HG03066 (cell line): ENCODE measurements at regions not wholly inside any gene's neighbourhood (a gene's known extent, or its start where the extent isn't known, plus 50 kb on each side); places are given as distances from the start of the nearest gene placed in this dataset.
"Not testable (repeated sequence)": the region's sequence is repeated elsewhere in the genome, so short reads cannot be mapped to it uniquely, and the experiment has no call there.

Experiments
- ATAC-seq: cut with Tn5 transposase; IDR thresholded peaks from one replicate; pipeline ENCODE4 v1.9.1; 2021; ENCODE audit warnings: low read depth; ENCODE audit not compliant: unreplicated experiment

GRCh38 chr2:184272056-184272455 is 326.3 kb upstream of the ZNF804A start:
- ATAC-seq, result no peak

GRCh38 chr2:184294831-184295230 is 303.5 kb upstream of the ZNF804A start:
- no peak for ATAC-seq

GRCh38 chr2:184297085-184297484 is 301.2 kb upstream of the ZNF804A start:
- no peak for ATAC-seq

DNA sequence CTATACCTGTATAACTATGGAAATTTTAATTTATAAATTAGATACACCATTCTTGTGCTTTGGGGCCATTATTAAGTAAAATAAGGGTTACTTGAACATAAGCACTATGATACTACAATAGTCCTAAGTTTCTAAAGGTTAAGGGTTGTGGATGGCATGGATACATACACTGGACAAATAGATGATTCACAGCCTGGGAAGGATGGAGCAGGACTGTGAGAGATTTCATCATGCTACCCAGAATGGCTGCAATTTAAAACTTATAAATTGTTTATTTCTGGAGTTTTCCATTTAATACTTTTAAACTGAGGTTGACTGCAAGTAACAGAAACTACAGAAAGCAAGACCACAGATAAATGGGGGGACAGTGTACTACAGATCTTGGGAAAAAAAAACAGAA is 295.8 kb upstream of the ZNF804A start:
- no peak for ATAC-seq

- ATAC-seq, result no peak
Observed at GRCh38 chr2:184304006-184304405, 294.3 kb upstream of the ZNF804A start.

DNA sequence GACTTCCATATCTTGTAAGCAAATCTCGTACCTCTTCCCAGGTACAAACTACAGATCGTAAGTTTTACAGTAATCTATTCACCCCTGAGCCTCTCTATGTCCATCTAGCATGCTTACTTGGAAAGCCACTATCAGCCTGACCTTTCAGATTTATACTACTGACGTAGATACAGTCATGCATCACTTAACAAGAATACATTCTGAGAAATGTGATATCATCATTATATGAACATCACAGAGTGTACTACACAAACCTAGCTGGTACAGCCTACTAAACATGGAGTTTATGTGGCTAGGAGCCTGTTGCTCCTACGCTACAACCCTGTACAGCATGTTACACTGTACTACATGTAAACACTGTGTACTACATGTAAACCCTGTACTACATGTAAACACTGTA is 293.2 kb upstream of the ZNF804A start:
- ATAC-seq, result no peak

DNA sequence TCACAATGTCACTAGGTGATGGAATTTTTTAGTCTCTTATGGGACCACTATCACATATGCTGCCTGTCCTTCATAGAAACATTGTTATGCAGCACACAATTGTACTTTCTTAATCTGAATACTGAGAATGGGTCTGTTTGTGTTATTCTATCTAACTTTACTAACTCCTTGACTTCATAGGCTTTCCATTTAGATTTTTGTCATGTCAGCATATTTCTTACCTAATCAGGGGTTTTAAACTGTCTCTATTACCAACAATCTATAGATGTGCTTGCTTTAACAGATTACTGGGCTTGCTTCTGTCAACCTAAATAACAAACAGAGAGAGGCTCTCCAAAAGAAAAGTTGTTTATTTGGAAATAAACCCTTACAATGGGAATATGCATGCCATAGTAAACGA is 289.6 kb upstream of the ZNF804A start:
- ATAC-seq, result no peak

DNA sequence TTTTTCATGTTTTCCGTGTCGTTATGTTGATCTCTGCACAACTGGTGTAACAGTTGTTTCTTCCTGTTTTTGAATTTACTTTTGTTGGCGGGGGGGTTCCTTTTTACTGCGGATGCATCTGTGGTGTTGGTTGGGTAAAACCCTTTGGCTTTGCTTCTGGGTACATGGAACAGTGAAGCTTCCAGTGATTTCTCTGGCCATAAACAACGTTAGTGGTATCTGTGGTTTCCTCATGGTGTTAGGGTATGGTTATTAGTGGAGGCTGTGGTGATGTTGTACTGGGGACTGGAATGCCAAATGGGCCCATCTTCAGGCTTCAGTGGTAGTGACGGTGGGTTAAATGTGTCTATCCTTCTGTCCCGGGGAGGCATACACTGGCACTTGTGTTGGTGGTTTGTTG is 285.4 kb upstream of the ZNF804A start:
- ATAC-seq, result no peak

DNA sequence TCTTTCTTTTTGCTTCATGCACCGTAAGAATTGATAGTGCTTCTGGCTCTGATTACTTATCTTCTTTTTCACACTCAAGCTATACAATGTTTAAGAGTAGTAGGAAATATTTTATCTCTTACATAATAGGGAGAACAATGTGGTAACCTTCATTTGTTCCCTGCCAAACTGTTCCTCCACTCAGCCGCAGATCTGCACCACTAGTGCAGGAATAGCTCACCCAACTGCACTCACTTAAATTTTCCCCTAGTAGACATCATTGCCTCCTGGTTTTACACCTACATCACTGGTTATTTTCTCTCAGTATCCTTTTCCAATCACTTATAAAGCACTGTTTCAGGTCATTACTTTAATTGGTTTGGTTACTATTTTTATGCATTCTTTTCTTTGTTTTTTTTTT is 283.5 kb upstream of the ZNF804A start:
- ATAC-seq, result no peak

GRCh38 chr2:184316921-184317320 is 281.4 kb upstream of the ZNF804A start:
- no peak for ATAC-seq

GRCh38 chr2:184322615-184323014 is 275.7 kb upstream of the ZNF804A start:
- ATAC-seq, result no peak

DNA sequence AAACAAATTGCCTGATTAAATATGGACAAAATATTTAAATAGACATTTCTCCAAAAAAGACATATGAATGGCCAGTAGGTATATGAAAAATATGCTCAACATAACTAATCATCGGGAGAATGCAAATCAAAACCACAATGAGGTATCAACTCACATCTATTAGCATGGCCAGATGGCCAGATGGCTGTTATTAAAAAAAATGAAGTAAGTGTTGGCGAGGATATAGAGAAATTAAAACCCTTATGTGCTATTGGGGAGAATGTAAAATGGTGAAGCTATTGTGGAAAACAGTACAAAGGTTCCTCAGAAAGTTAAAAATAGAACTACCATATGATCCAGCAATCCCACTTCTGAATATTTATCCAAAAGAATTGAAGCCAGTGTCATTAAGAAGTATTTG is 272.3 kb upstream of the ZNF804A start:
- no peak for ATAC-seq

DNA sequence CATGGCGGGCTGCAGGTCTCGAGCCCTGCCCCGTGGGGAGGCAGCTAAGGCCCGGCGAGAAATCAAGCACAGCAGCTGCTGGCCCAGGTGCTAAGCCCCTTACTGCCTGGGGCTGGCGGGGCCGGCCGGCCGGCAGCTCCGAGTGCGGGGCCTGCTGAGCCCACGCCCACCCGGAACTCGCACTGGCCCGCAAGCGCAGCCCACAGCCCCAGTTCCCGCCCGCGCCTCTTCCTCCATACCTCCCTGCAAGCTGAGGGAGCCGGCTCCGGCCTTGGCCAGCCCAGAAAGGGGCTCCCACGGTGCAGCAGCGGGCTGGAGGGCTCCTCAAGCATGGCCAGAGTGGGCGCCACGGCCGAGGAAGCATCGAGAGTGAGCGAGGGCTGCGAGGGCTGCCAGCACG is 270.5 kb upstream of the ZNF804A start:
- ATAC-seq, result not testable (repeated sequence)

DNA sequence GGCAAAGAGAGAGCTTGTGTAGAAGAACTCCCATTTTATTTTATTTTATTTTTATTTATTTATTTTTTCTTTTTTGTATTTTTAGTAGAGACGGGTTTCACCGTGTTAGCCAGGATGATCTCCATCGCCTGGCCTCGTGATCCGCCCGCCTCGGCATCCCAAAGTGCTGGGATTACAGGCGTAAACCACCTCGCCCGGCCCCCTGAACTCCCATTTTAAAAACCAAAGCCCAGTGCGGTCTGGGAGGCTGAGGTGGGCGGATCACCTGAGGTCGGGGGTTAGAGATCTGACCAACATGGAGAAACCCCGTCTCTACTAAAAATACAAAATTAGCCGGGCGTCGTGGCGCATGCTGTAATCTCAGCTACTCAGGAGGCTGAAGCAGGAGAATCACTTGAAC is 267.8 kb upstream of the ZNF804A start:
- not testable (repeated sequence) for ATAC-seq

GRCh38 chr2:184336688-184337087 is 261.6 kb upstream of the ZNF804A start:
- ATAC-seq, result no peak

DNA sequence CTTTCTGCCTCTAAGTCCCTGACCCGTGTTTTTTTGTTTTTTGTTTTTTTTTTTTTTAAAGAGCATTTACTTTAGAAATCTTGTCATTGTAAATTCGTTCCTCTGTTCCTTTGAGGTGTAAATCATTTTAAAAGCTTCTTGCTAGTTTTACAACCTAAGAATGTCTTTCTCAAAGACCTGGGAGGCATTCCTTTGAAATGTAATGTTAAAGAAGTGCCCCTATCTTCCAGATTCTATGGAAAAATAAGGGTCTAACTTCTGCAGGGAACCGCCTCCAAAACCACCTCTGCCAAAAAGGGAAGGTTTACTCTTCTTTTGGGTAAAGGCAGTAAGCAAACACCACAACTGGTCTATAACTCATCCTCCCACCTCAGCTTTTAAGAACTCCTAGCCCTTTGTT is 259.6 kb upstream of the ZNF804A start:
- no peak for ATAC-seq

DNA sequence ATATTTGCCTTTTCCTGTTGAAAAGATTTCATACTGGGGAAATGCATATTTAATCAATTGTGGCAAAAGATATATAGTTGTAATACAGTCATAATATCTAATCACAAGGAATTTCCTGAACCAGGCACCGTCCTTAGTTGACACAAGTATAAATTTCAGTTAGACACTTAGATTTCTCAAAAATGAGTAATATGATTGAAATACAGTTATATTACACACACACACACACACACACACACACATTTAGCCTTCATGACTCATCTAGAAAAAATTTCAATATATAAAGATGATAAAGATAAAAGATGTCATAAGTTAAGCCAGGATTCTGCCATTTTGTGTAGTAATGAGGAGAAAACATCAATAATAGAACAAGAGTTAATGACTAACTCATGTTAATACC is 258.4 kb upstream of the ZNF804A start:
- no peak for ATAC-seq

GRCh38 chr2:184346338-184346862 is 251.9 kb upstream of the ZNF804A start:
- no peak for ATAC-seq

DNA sequence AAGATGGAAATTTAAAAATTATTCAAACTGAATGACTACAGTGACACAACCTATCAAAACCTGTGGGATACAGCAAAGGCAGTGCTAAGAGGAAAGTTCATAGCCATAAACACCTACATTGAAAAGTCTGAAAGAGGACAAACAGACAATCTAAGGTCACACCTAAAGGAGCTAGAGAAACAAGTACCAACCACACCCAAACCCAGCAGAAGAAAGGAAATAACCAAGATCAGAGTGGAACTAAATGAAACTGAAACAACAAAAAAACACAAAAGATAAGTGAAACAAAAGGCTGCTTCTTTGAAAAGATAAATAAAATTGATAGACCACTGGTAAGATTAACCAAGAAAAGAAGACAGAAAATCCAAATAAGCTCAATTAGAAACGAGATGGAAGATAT is 247.2 kb upstream of the ZNF804A start:
- no peak for ATAC-seq

GRCh38 chr2:184357033-184357432 is 241.3 kb upstream of the ZNF804A start:
- no peak for ATAC-seq

- ATAC-seq, result no peak
Observed at GRCh38 chr2:184359379-184359778, 238.9 kb upstream of the ZNF804A start.

GRCh38 chr2:184363213-184363612 is 235.1 kb upstream of the ZNF804A start:
- no peak for ATAC-seq

GRCh38 chr2:184367211-184367610 is 231.1 kb upstream of the ZNF804A start:
- ATAC-seq, result no peak
